Right lobe of liver (tissue), 4 donors: ENCODE measurements at regions not wholly inside any gene's neighbourhood (a gene's known extent, or its start where the extent isn't known, plus 50 kb on each side); places are given as distances from the start of the nearest gene placed in this dataset.

Source experiments
- CTCF ChIP-seq, 4 donors: fragments of 200-600 bp in 3 of 4; fragments of 450-650 bp in 1 of 4; IDR thresholded peaks; one replicate each; pipeline versions ENCODE4 v1.5.1 to v1.8.0; 2016 to 2022; ENCODE audit warnings: antibody characterized with exemption in 4 of 4, mild to moderate bottlenecking in 2 of 4
- POLR2A ChIP-seq: fragments of 450-650 bp; IDR thresholded peaks from one replicate; pipeline ENCODE4 v1.6.1; 2017; ENCODE audit warnings: antibody characterized with exemption, mild to moderate bottlenecking
- donor health status: DM: no; HTN: no; CAD: no.
- donor health status: DM: no; HTN: no; CAD: no.
- donor health status: DM: no; HTN: yes; CAD: no.

GRCh38 chr13:77389625-77390000 is 62.7 kb upstream of the MYCBP2 start:
- no peak for TF ChIP-seq POLR2A
- TF ChIP-seq CTCF (IDR thresholded peaks at IDR 0.05): no peak
